ENCODE measurements at regions not wholly inside any gene's neighbourhood (a gene's known extent, or its start where the extent isn't known, plus 50 kb on each side); places are given as distances from the start of the nearest gene placed in this dataset.

GRCh38 chr15:96695426-96695825 is 364.9 kb downstream of the NR2F2 start:
- FAIRE-seq = no peak
- H2AFZ ChIP-seq (ENCODE audit: low read depth, low read length) = no peak overlapping the region
- no peak for DNase-seq (ENCODE audit: extremely low read depth in 1 of 4, low spot score in 3 of 4)
- ChIA-PET CTCF (ENCODE audit: low intra/inter-chr PET ratio) (no interaction called here), POLR2A (interaction anchor here (0.6 to 0.7 kb wide), 3 partner anchors 20 to 512 kb away, joined by 3 to 6 read pairs (median 3); no protein-coding TSS in a partner anchor)
- no peak overlapping the region for H3K27ac ChIP-seq (ENCODE audit: extremely low read depth, low read depth, low read length)
- H4K20me1 ChIP-seq (replicated peaks; ENCODE audit: control insufficient read depth, insufficient read depth, low read length) = no peaks in the 10 kb centered on the region
- TF ChIP-seq MXD1 (CRISPR knock-in tag; IDR thresholded peaks at IDR 0.05; ENCODE audit: borderline replicate concordance, poor library complexity, severe bottlenecking) (no peak), LCOR (CRISPR knock-in tag; IDR thresholded peaks at IDR 0.05) (no peak), POLR2H (tag; IDR thresholded peaks at IDR 0.05; ENCODE audit: low read depth) (no peak), ZNF507 (tag; conservative IDR thresholded peaks at IDR 0.05) (no peak), ELK1 (CRISPR knock-in tag; IDR thresholded peaks at IDR 0.05) (no peak), NFXL1 (CRISPR knock-in tag; IDR thresholded peaks at IDR 0.05) (no peak), TBP (optimal IDR thresholded peaks at IDR 0.05; ENCODE audit: low read depth, low read length) (no peak)
- H3K36me3 ChIP-seq (ENCODE audit: control insufficient read depth, insufficient read depth, low read length) = no peaks in the 10 kb centered on the region
- ATAC-seq = no peak
- no peaks in the 10 kb centered on the region for H3K9me3 ChIP-seq (replicated peaks; ENCODE audit: control insufficient read depth, insufficient read depth, low read depth, low read length)
- no peak overlapping the region for H3K4me2 ChIP-seq (ENCODE audit: insufficient read depth, low read length)
- H3K79me2 ChIP-seq (ENCODE audit: control insufficient read depth, insufficient read depth, low read length) = no peaks in the 10 kb centered on the region
- H3K27me3 ChIP-seq (ENCODE audit: control insufficient read depth in 2 of 2, insufficient read depth in 2 of 2, low read length in 2 of 2) = no peaks in the 10 kb centered on the region; a peak in 1 of 5 replicates
- no peaks in the 10 kb centered on the region for H3K4me1 ChIP-seq (replicated peaks in 1 of 2; ENCODE audit: control insufficient read depth in 2 of 2, insufficient read depth in 2 of 2, low read length in 2 of 2)
- H3K9me1 ChIP-seq (ENCODE audit: control insufficient read depth, insufficient read depth, low read length) = no peaks in the 10 kb centered on the region
- intact Hi-C loops (cut with micrococcal nuclease) = loop anchor here (5.0 kb wide), 1 partner anchor 368 kb away; no protein-coding TSS in a partner anchor
- in situ Hi-C loops (cut with MboI) = no loop called here
- no TSS peak for BruUV-seq (replicated peaks)
- H3K4me3 ChIP-seq = no peak overlapping the region
- no peak overlapping the region for H3K9ac ChIP-seq (ENCODE audit: insufficient read depth in 1 of 2, low read depth in 2 of 2, low read length in 2 of 2)

All from K562 (cell line).